Omental fat pad (tissue), 3 donors: ENCODE measurements at regions not wholly inside any gene's neighbourhood (a gene's known extent, or its start where the extent isn't known, plus 50 kb on each side); places are given as distances from the start of the nearest gene placed in this dataset. TPM values are rescaled to one million over a fixed set of nuclear protein-coding genes. Genes with fewer than 3 reads are reported as not detected.

Experiments used
- ATAC-seq: fragments of 150-250 bp; one replicate; pipeline ENCODE4 v1.9.1; 2016; ENCODE audit warnings: mild to moderate bottlenecking, moderate library complexity; ENCODE audit not compliant: low FRiP score
- DNase-seq: peaks from one replicate; pipeline ENCODE4 v3.0.0-alpha.2; 2019; ENCODE audit warnings: low spot score
- small RNA-seq: library from RNA; depleted of rRNA; stranded (forward); fragments of <200 nt; gene quantifications from one replicate; pipeline ENCODE3, GENCODE V24; 2016
- TF ChIP-seq, protein P1 (sequence below), 3 donors: fragments of 450-650 bp; IDR thresholded peaks; one replicate each; pipeline ENCODE4 v1.5.1; 2016 to 2017; ENCODE audit warnings: antibody characterized with exemption in 3 of 3, mild to moderate bottlenecking in 3 of 3, moderate library complexity in 2 of 3

- no peak for ATAC-seq
- no peak for DNase-seq
- TF ChIP-seq, protein P1, sequence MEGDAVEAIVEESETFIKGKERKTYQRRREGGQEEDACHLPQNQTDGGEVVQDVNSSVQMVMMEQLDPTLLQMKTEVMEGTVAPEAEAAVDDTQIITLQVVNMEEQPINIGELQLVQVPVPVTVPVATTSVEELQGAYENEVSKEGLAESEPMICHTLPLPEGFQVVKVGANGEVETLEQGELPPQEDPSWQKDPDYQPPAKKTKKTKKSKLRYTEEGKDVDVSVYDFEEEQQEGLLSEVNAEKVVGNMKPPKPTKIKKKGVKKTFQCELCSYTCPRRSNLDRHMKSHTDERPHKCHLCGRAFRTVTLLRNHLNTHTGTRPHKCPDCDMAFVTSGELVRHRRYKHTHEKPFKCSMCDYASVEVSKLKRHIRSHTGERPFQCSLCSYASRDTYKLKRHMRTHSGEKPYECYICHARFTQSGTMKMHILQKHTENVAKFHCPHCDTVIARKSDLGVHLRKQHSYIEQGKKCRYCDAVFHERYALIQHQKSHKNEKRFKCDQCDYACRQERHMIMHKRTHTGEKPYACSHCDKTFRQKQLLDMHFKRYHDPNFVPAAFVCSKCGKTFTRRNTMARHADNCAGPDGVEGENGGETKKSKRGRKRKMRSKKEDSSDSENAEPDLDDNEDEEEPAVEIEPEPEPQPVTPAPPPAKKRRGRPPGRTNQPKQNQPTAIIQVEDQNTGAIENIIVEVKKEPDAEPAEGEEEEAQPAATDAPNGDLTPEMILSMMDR (IDR thresholded peaks at IDR 0.05): no peak
Measured at GRCh38 chr18:2482706-2483475, 88.4 kb downstream of the METTL4 start.

DNA sequence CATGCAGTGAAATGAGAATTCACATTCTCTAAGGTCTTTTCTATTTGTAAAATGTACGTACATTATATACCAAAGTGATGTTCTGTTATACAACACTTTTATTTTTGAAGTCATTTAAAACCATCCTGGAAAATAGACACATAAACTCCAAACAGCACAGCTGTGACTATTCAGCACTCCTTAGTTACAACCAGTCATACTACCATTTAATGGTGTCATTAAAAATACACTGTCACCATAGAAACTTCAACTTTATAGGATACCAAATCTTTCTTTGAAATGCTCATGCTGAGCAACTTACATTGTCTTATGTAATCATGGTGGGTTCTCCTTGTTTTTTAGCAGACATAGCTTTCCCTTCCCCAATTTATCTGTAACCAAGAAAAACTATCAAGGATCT lies 85.3 kb downstream of the METTL4 start:
- TF ChIP-seq, protein P1 (IDR thresholded peaks at IDR 0.05): no peak
- DNase-seq (no peak), ATAC-seq (no peak)

DNA sequence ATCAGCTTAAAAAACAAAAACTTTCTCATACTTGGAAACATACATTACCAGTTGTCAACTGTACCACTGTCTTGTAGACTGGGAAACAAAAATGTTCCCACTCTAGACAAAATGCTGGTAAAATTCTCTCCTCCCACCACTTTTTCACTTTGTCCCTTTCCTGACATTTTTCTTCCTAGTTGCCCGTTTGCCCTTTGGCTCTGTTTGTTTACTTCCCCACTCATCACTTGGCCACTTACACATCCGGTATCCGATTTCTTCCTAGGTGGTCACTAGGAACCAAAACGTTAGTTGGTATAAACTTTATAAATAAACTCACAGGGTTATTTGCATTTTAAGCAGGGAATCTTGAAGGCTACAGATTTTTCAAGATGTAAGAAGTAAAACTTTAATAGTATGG lies 84.9 kb downstream of the METTL4 start:
- DNase-seq (no peak), ATAC-seq (no peak)
- TF ChIP-seq, protein P1 (IDR thresholded peaks at IDR 0.05): no peak

Small RNA genes in the stretch of these regions (small RNA-seq; reads per million reads assigned to genes)
- gene AP005119.1 (not detected), gene COX6CP3 (not detected), gene RN7SKP72 (not detected)
